Keratinocyte (primary cell): ENCODE measurements at regions not wholly inside any gene's neighbourhood (a gene's known extent, or its start where the extent isn't known, plus 50 kb on each side); places are given as distances from the start of the nearest gene placed in this dataset.

ENCODE experiments used
- EZH2 ChIP-seq: IDR thresholded peaks from one replicate; pipeline ENCODE4 v1.6.1; 2012; ENCODE audit warnings: inconsistent platforms, mild to moderate bottlenecking, low read length, moderate library complexity
- TF ChIP-seq, protein P1 (sequence below), 3 experiments: IDR thresholded peaks in 1 of 3; conservative IDR thresholded peaks in 1 of 3; optimal IDR thresholded peaks in 1 of 3; 2 replicates in 2 of 3; 3 replicates in 1 of 3; pipeline versions ENCODE3 to v1.5.1; 2011; ENCODE audit warnings: low read length in 3 of 3, mild to moderate bottlenecking in 3 of 3, moderate library complexity in 2 of 3, control low read depth in 1 of 3, inconsistent platforms in 1 of 3; ENCODE audit not compliant: insufficient read depth in 2 of 3; ENCODE audit errors: extremely low read depth in 1 of 3

DNA sequence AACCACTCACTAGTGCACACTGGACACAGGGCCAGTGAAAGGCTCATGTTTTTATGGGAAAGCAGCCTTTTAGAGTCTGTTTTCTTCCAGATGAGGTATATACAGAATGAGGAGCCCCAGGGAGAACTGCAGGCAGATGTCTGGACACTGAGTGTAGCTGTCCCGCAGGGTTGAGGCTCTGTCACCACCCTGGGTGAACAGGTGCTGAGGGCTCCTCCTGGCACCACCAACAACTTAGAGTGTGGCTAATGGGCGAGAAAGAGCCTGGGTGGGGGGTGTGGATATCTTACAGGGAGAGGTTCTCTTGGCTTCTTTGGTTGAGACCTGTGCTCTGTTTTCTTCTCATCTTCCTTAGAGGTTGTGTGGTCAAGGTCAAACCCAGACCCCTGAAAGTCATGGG is 202.1 kb upstream of the GPR12 start:
- TF ChIP-seq, protein P1, sequence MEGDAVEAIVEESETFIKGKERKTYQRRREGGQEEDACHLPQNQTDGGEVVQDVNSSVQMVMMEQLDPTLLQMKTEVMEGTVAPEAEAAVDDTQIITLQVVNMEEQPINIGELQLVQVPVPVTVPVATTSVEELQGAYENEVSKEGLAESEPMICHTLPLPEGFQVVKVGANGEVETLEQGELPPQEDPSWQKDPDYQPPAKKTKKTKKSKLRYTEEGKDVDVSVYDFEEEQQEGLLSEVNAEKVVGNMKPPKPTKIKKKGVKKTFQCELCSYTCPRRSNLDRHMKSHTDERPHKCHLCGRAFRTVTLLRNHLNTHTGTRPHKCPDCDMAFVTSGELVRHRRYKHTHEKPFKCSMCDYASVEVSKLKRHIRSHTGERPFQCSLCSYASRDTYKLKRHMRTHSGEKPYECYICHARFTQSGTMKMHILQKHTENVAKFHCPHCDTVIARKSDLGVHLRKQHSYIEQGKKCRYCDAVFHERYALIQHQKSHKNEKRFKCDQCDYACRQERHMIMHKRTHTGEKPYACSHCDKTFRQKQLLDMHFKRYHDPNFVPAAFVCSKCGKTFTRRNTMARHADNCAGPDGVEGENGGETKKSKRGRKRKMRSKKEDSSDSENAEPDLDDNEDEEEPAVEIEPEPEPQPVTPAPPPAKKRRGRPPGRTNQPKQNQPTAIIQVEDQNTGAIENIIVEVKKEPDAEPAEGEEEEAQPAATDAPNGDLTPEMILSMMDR (optimal IDR thresholded peaks at IDR 0.05 in 1 of 3, IDR thresholded peaks at IDR 0.05 in 1 of 3, conservative IDR thresholded peaks at IDR 0.05 in 1 of 3; ENCODE audit: extremely low read depth in 1 of 3, insufficient read depth in 2 of 3, low read length in 3 of 3), result no peak
- TF ChIP-seq EZH2, result no peak
